Neural cell (in vitro differentiated cells): ENCODE measurements at regions not wholly inside any gene's neighbourhood (a gene's known extent, or its start where the extent isn't known, plus 50 kb on each side); places are given as distances from the start of the nearest gene placed in this dataset.

Source experiments
- H2AFZ ChIP-seq: fragments of 200-600, 300-800 bp; sonication (generic), shearing (Covaris generic); 2 replicates; pipeline ENCODE4 v1.6.0; 2014; ENCODE audit warnings: low read depth, mild to moderate bottlenecking, antibody characterized with exemption, low read length, moderate library complexity
- H3F3A ChIP-seq: fragments of 200-600 bp; shearing (Covaris generic); 2 replicates; pipeline ENCODE4 v1.6.1; 2016; ENCODE audit warnings: mild to moderate bottlenecking, moderate library complexity, mixed read lengths, antibody characterized with exemption, low read length; ENCODE audit not compliant: insufficient read depth, poor library complexity, severe bottlenecking
- H3K27ac ChIP-seq: fragments of 200-600, 300-800 bp; sonication (generic), shearing (Covaris generic); 2 replicates; pipeline ENCODE4 v1.5.1; 2014; ENCODE audit warnings: mild to moderate bottlenecking, low read length, moderate library complexity
- H3K27me3 ChIP-seq: fragments of 300-800, 200-600 bp; sonication (generic), shearing (Covaris generic); 2 replicates; pipeline ENCODE4 v1.6.0; 2014; ENCODE audit warnings: mild to moderate bottlenecking, low read depth, low read length, moderate library complexity; ENCODE audit not compliant: insufficient read depth
- H3K36me3 ChIP-seq: fragments of 300-800, 200-600 bp; sonication (generic), shearing (Covaris generic); 2 replicates; pipeline ENCODE4 v1.5.1; 2014; ENCODE audit warnings: mild to moderate bottlenecking, antibody characterized with exemption, low read length, moderate library complexity; ENCODE audit not compliant: insufficient read depth
- H3K4me2 ChIP-seq: fragments of 300-800, 200-600 bp; sonication (generic), shearing (Covaris generic); 2 replicates; pipeline ENCODE4 v1.6.0; 2014; ENCODE audit warnings: mild to moderate bottlenecking, low read length
- H3K4me3 ChIP-seq: fragments of 300-800, 200-600 bp; sonication (generic), shearing (Covaris generic); 2 replicates; pipeline ENCODE4 v1.5.1; 2014; ENCODE audit warnings: mild to moderate bottlenecking, low read length, moderate library complexity
- H3K79me2 ChIP-seq: fragments of 200-600 bp; shearing (Covaris generic); replicated peaks from 2 replicates; pipeline ENCODE4 v1.6.0; 2014; ENCODE audit warnings: mild to moderate bottlenecking, low read length, moderate library complexity; ENCODE audit not compliant: insufficient read depth
- H3K9ac ChIP-seq: fragments of 300-800, 200-600 bp; sonication (generic), shearing (Covaris generic); 2 replicates; pipeline ENCODE4 v1.6.1; 2016; ENCODE audit warnings: mild to moderate bottlenecking, low read length, mixed read lengths
- H3K9me2 ChIP-seq: fragments of 200-600 bp; shearing (Covaris generic); 2 replicates; pipeline ENCODE4 v1.6.1; 2016; ENCODE audit warnings: mild to moderate bottlenecking, low read length, mixed read lengths; ENCODE audit not compliant: insufficient read depth
- H3K9me3 ChIP-seq: fragments of 200-600, 300-800 bp; sonication (generic), shearing (Covaris generic); 2 replicates; pipeline ENCODE4 v1.6.1; 2016; ENCODE audit warnings: mild to moderate bottlenecking, mixed run types, low read length, moderate library complexity, mixed read lengths
- H4K20me1 ChIP-seq: fragments of 200-600 bp; shearing (Covaris generic); 2 replicates; pipeline ENCODE4 v1.6.1; 2016; ENCODE audit warnings: mild to moderate bottlenecking, mixed run types; ENCODE audit not compliant: insufficient read depth
- CTCF ChIP-seq: fragments of 450-650 bp; IDR thresholded peaks from 2 replicates; pipeline ENCODE4 v1.5.1; 2014; ENCODE audit warnings: antibody characterized with exemption, mild to moderate bottlenecking, moderate library complexity; ENCODE audit not compliant: poor library complexity, severe bottlenecking
- EP300 ChIP-seq: fragments of 450-650 bp; conservative IDR thresholded peaks from 2 replicates; pipeline ENCODE4 v1.6.1; 2014; ENCODE audit warnings: antibody characterized with exemption, mild to moderate bottlenecking, moderate library complexity; ENCODE audit not compliant: poor library complexity, severe bottlenecking
- EZH2 ChIP-seq: fragments of 200-600, 300-800 bp; shearing (Covaris generic), sonication (generic); IDR thresholded peaks from 2 replicates; pipeline ENCODE4 v1.6.1; 2014; ENCODE audit warnings: antibody characterized with exemption, low read length, borderline replicate concordance, mild to moderate bottlenecking; ENCODE audit not compliant: insufficient read depth, poor library complexity, severe bottlenecking
- POLR2AphosphoS5 ChIP-seq: IDR thresholded peaks from 2 replicates; pipeline ENCODE4 v1.6.1; 2012
- RAD21 ChIP-seq: fragments of 450-650 bp; conservative IDR thresholded peaks from 2 replicates; pipeline ENCODE4 v1.6.1; 2014; ENCODE audit warnings: antibody characterized with exemption, mild to moderate bottlenecking, moderate library complexity
- SMC3 ChIP-seq: fragments of 450-650 bp; conservative IDR thresholded peaks from 2 replicates; pipeline ENCODE4 v1.6.1; 2014; ENCODE audit warnings: antibody characterized with exemption, mild to moderate bottlenecking, moderate library complexity; ENCODE audit not compliant: poor library complexity
- TAF1 ChIP-seq: IDR thresholded peaks from 2 replicates; pipeline ENCODE4 v1.6.1; 2012; ENCODE audit warnings: low read depth
- TF ChIP-seq, protein P1 (sequence below): IDR thresholded peaks from 2 replicates; pipeline ENCODE4 v1.6.1; 2012; ENCODE audit warnings: borderline replicate concordance

- Histone ChIP-seq H2AFZ (no peak overlapping the region), H3K27me3 (no peaks in the 10 kb centered on the region), H3K36me3 (no peaks in the 10 kb centered on the region), H3K27ac (no peak overlapping the region), H3K4me3 (no peak overlapping the region), H3K9me2 (no peaks in the 10 kb centered on the region), H3K79me2 (no peaks in the 10 kb centered on the region), H3K9ac (no peak overlapping the region), H3K9me3 (no peaks in the 10 kb centered on the region), H3F3A (no peaks in the 10 kb centered on the region), H3K4me2 (no peak overlapping the region), H4K20me1 (no peaks in the 10 kb centered on the region)
- TF ChIP-seq SMC3: no peak
- TF ChIP-seq POLR2AphosphoS5: no peak
- no peak for TF ChIP-seq EZH2
- no peak for TF ChIP-seq RAD21
- TF ChIP-seq TAF1: no peak
- no peak for TF ChIP-seq EP300
Observed at GRCh38 chr2:239678186-239678490, 277.3 kb upstream of the HDAC4 start.

- Histone ChIP-seq H3K4me3 (no peak overlapping the region), H3K36me3 (no peaks in the 10 kb centered on the region), H3K79me2 (no peaks in the 10 kb centered on the region), H3K9me2 (no peaks in the 10 kb centered on the region), H3K27ac (no peak overlapping the region), H3K4me2 (no peak overlapping the region), H4K20me1 (no peaks in the 10 kb centered on the region), H2AFZ (no peak overlapping the region), H3K9ac (no peak overlapping the region), H3K9me3 (no peaks in the 10 kb centered on the region), H3F3A (no peaks in the 10 kb centered on the region), H3K27me3 (no peaks in the 10 kb centered on the region)
- no peak for TF ChIP-seq SMC3
- TF ChIP-seq, protein P1, sequence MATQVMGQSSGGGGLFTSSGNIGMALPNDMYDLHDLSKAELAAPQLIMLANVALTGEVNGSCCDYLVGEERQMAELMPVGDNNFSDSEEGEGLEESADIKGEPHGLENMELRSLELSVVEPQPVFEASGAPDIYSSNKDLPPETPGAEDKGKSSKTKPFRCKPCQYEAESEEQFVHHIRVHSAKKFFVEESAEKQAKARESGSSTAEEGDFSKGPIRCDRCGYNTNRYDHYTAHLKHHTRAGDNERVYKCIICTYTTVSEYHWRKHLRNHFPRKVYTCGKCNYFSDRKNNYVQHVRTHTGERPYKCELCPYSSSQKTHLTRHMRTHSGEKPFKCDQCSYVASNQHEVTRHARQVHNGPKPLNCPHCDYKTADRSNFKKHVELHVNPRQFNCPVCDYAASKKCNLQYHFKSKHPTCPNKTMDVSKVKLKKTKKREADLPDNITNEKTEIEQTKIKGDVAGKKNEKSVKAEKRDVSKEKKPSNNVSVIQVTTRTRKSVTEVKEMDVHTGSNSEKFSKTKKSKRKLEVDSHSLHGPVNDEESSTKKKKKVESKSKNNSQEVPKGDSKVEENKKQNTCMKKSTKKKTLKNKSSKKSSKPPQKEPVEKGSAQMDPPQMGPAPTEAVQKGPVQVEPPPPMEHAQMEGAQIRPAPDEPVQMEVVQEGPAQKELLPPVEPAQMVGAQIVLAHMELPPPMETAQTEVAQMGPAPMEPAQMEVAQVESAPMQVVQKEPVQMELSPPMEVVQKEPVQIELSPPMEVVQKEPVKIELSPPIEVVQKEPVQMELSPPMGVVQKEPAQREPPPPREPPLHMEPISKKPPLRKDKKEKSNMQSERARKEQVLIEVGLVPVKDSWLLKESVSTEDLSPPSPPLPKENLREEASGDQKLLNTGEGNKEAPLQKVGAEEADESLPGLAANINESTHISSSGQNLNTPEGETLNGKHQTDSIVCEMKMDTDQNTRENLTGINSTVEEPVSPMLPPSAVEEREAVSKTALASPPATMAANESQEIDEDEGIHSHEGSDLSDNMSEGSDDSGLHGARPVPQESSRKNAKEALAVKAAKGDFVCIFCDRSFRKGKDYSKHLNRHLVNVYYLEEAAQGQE: no peak
- no peak for TF ChIP-seq EP300
- TF ChIP-seq TAF1: no peak
- no peak for TF ChIP-seq CTCF
Observed at GRCh38 chr2:239677453-239678185, 276.8 kb upstream of the HDAC4 start.
